Keratinocyte (primary cell): ENCODE measurements at regions not wholly inside any gene's neighbourhood (a gene's known extent, or its start where the extent isn't known, plus 50 kb on each side); places are given as distances from the start of the nearest gene placed in this dataset.

ENCODE experiments used
- DNase-seq: peaks from one replicate; pipeline ENCODE4 v3.0.0-alpha.2; 2011; ENCODE audit warnings: low read depth, missing footprints, low spot score
- FAIRE-seq: peaks from 2 replicates; lab custom pipeline; 2011; peaks lifted over from hg19 to GRCh38; lab: Jason Lieb, UNC
- H2AFZ ChIP-seq: 2 replicates; pipeline ENCODE4 v1.6.0; 2012; ENCODE audit warnings: low read length, control low read depth, inconsistent platforms; ENCODE audit not compliant: control insufficient read depth
- H3K27ac ChIP-seq: 2 replicates; pipeline ENCODE4 v1.5.1; 2011; ENCODE audit warnings: low read length; ENCODE audit not compliant: control insufficient read depth, insufficient read depth
- H3K27me3 ChIP-seq: 3 replicates; pipeline ENCODE4 v1.6.0; 2011; ENCODE audit warnings: low read length; ENCODE audit not compliant: control insufficient read depth, insufficient read depth; ENCODE audit errors: extremely low read depth
- H3K36me3 ChIP-seq, 2 experiments: 2 replicates in 1 of 2; 3 replicates in 1 of 2; pipeline ENCODE4 v1.5.1; 2011; ENCODE audit warnings: low read length in 2 of 2, mild to moderate bottlenecking in 1 of 2; ENCODE audit not compliant: control insufficient read depth in 2 of 2, insufficient read depth in 2 of 2; ENCODE audit errors: extremely low read depth in 1 of 2
- H3K4me1 ChIP-seq: 3 replicates; pipeline ENCODE4 v1.5.1; 2011; ENCODE audit warnings: low read length; ENCODE audit not compliant: control insufficient read depth, insufficient read depth; ENCODE audit errors: extremely low read depth
- H3K4me2 ChIP-seq: 3 replicates; pipeline ENCODE4 v1.6.0; 2011; ENCODE audit warnings: low read depth, low read length; ENCODE audit not compliant: control insufficient read depth, insufficient read depth; ENCODE audit errors: extremely low read depth
- H3K4me3 ChIP-seq, 3 experiments: fragments of 200-600 bp in 1 of 3; sonication (generic) in 1 of 3; 2 replicates in 2 of 3; 3 replicates in 1 of 3; pipeline ENCODE4 v1.5.1; 2011 to 2016; ENCODE audit warnings: low read length in 3 of 3, mild to moderate bottlenecking in 3 of 3, control low read depth in 2 of 3, inconsistent platforms in 1 of 3, low read depth in 1 of 3, mixed read lengths in 1 of 3, mixed run types in 1 of 3, moderate library complexity in 1 of 3; ENCODE audit not compliant: control insufficient read depth in 2 of 3, insufficient read depth in 2 of 3; ENCODE audit errors: extremely low read depth in 1 of 3
- H3K79me2 ChIP-seq: 2 replicates; pipeline ENCODE4 v1.6.0; 2012; ENCODE audit warnings: low read length; ENCODE audit not compliant: control insufficient read depth, insufficient read depth
- H3K9ac ChIP-seq: 3 replicates; pipeline ENCODE4 v1.6.0; 2011; ENCODE audit warnings: low read length; ENCODE audit not compliant: control insufficient read depth, insufficient read depth; ENCODE audit errors: extremely low read depth
- H3K9me1 ChIP-seq: 3 replicates; pipeline ENCODE4 v1.6.0; 2011; ENCODE audit warnings: low read length; ENCODE audit not compliant: control insufficient read depth, insufficient read depth; ENCODE audit errors: extremely low read depth
- H3K9me3 ChIP-seq: 2 replicates; pipeline ENCODE4 v1.5.1; 2012; ENCODE audit warnings: low read depth, low read length; ENCODE audit not compliant: control insufficient read depth
- H4K20me1 ChIP-seq: 3 replicates; pipeline ENCODE4 v1.6.0; 2011; ENCODE audit warnings: low read length; ENCODE audit not compliant: control insufficient read depth, insufficient read depth; ENCODE audit errors: extremely low read depth
- CTCF ChIP-seq, 3 experiments: IDR thresholded peaks in 1 of 3; conservative IDR thresholded peaks in 1 of 3; optimal IDR thresholded peaks in 1 of 3; 2 replicates in 2 of 3; 3 replicates in 1 of 3; pipeline versions ENCODE3 to v1.5.1; 2011; ENCODE audit warnings: low read length in 3 of 3, mild to moderate bottlenecking in 3 of 3, moderate library complexity in 2 of 3, control low read depth in 1 of 3, inconsistent platforms in 1 of 3; ENCODE audit not compliant: insufficient read depth in 2 of 3; ENCODE audit errors: extremely low read depth in 1 of 3
- EZH2 ChIP-seq: IDR thresholded peaks from one replicate; pipeline ENCODE4 v1.6.1; 2012; ENCODE audit warnings: inconsistent platforms, mild to moderate bottlenecking, low read length, moderate library complexity
- dilution Hi-C: fragments of 300-500 bp; cut with MboI; formaldehyde crosslinking; loops from one replicate; pipeline ENCODE4 v1.7.0; 2020; ENCODE audit warnings: low sequenced_read_pairs; ENCODE audit not compliant: extremely low pct_ligation_motif_present

DNA sequence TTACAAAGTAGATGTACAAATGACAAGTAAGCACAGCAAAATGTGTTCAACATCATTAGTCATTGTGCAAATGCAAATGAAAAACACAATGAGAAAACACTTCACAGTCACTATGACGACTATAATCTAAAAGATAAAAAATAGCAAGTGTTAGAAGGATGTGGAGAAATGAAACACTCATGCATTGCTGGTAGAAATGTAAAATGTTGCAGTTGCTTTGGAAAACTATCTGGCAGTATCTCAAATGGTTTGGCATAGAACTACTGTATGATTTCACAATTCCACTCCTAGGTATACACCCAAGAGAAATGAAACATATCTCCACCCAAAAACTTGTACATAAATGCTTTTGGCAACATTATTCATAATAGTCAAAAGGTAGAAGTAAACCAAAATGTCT lies 459.7 kb upstream of the TRAM1L1 start:
- H3K4me2 ChIP-seq = no peak overlapping the region
- no peaks in the 10 kb centered on the region for H4K20me1 ChIP-seq
- H3K4me1 ChIP-seq = no peaks in the 10 kb centered on the region
- no peaks in the 10 kb centered on the region for H3K9me3 ChIP-seq
- no peak overlapping the region for H3K4me3 ChIP-seq
- dilution Hi-C loops = no loop called here
- no peaks in the 10 kb centered on the region for H3K36me3 ChIP-seq
- no peaks in the 10 kb centered on the region for H3K9me1 ChIP-seq
- FAIRE-seq (no peak), DNase-seq (no peak)
- H2AFZ ChIP-seq = no peak overlapping the region
- H3K27me3 ChIP-seq = no peaks in the 10 kb centered on the region
- H3K9ac ChIP-seq = no peak overlapping the region
- H3K27ac ChIP-seq = no peak overlapping the region
- no peak for TF ChIP-seq EZH2
- no peak for TF ChIP-seq CTCF (optimal IDR thresholded peaks at IDR 0.05 in 1 of 3, IDR thresholded peaks at IDR 0.05 in 1 of 3, conservative IDR thresholded peaks at IDR 0.05 in 1 of 3; ENCODE audit: extremely low read depth in 1 of 3, insufficient read depth in 2 of 3, low read length in 3 of 3)
- no peaks in the 10 kb centered on the region for H3K79me2 ChIP-seq

DNA sequence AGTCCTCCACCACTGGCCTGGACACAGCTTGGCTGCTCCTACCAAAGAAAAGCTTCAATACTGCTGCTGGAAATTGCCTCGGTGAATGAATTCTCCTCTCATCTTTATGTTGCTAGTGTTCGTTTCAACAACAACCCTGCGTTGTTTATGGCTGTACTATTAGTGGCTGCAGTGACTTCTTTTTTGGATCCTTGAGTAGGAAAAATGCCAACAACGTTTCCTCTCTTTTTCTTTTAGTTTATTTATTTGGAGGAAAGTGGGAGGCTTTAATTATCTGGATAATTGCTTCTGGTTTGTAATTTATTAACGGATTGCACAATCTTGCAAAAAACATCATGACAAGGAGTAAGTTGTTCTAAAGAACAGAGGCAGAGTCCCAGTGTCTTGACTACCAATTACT lies 464.1 kb upstream of the TRAM1L1 start:
- Histone ChIP-seq H3K4me2 (no peak overlapping the region), H3K9me3 (no peaks in the 10 kb centered on the region), H3K9ac (no peak overlapping the region), H4K20me1 (no peaks in the 10 kb centered on the region), H3K79me2 (no peaks in the 10 kb centered on the region), H2AFZ (no peak overlapping the region), H3K4me1 (no peaks in the 10 kb centered on the region), H3K4me3 (no peak overlapping the region), H3K36me3 (no peaks in the 10 kb centered on the region), H3K9me1 (no peaks in the 10 kb centered on the region), H3K27me3 (no peaks in the 10 kb centered on the region), H3K27ac (no peak overlapping the region)
- DNase-seq = no peak
- dilution Hi-C loops = no loop called here
- FAIRE-seq = no peak
- no peak for TF ChIP-seq EZH2
- TF ChIP-seq CTCF (optimal IDR thresholded peaks at IDR 0.05 in 1 of 3, IDR thresholded peaks at IDR 0.05 in 1 of 3, conservative IDR thresholded peaks at IDR 0.05 in 1 of 3; ENCODE audit: extremely low read depth in 1 of 3, insufficient read depth in 2 of 3, low read length in 3 of 3) = no peak
